G401 (cell line): ENCODE measurements at regions not wholly inside any gene's neighbourhood (a gene's known extent, or its start where the extent isn't known, plus 50 kb on each side); places are given as distances from the start of the nearest gene placed in this dataset.

ENCODE experiments used
- DNase-seq: peaks from one replicate; pipeline ENCODE4 v3.0.0-alpha.2; 2015; ENCODE audit warnings: low spot score
- in situ Hi-C: cut with HindIII; loops from 2 replicates; pipeline ENCODE4 v1.10.0; 2016; ENCODE audit warnings: low sequenced_read_pairs, mixed read lengths

GRCh38 chr13:62085337-62086229 lies 669.9 kb upstream of the PCDH20 start:
- DNase-seq: no peak
- in situ Hi-C loops: no loop called here

- in situ Hi-C loops: no loop called here
- DNase-seq: no peak
Observed at GRCh38 chr13:62084728-62085127, 669.1 kb upstream of the PCDH20 start.

GRCh38 chr13:62067821-62068220 lies 652.2 kb upstream of the PCDH20 start:
- in situ Hi-C loops: no loop called here
- no peak for DNase-seq

- in situ Hi-C loops: no loop called here
- DNase-seq: no peak
Observed at GRCh38 chr13:62065016-62065415, 649.4 kb upstream of the PCDH20 start.

GRCh38 chr13:62061751-62062150 lies 646.1 kb upstream of the PCDH20 start:
- DNase-seq: no peak
- in situ Hi-C loops: no loop called here

GRCh38 chr13:62060570-62060969 lies 644.9 kb upstream of the PCDH20 start:
- no peak for DNase-seq
- in situ Hi-C loops: no loop called here

- DNase-seq: no peak
- in situ Hi-C loops: no loop called here
Observed at GRCh38 chr13:62057286-62057685, 641.6 kb upstream of the PCDH20 start.

- DNase-seq: no peak
- in situ Hi-C loops: no loop called here
Observed at GRCh38 chr13:62049992-62050391, 634.3 kb upstream of the PCDH20 start.

GRCh38 chr13:62046512-62046911 lies 630.9 kb upstream of the PCDH20 start:
- in situ Hi-C loops: no loop called here
- no peak for DNase-seq

GRCh38 chr13:62043600-62043999 lies 628.0 kb upstream of the PCDH20 start:
- in situ Hi-C loops: no loop called here
- no peak for DNase-seq

- in situ Hi-C loops: no loop called here
- no peak for DNase-seq
Observed at GRCh38 chr13:62040806-62041205, 625.2 kb upstream of the PCDH20 start.

GRCh38 chr13:62040078-62040477 lies 624.4 kb upstream of the PCDH20 start:
- in situ Hi-C loops: no loop called here
- DNase-seq: no peak

GRCh38 chr13:62038214-62038613 lies 622.6 kb upstream of the PCDH20 start:
- no peak for DNase-seq
- in situ Hi-C loops: no loop called here

- no peak for DNase-seq
- in situ Hi-C loops: no loop called here
Observed at GRCh38 chr13:62035981-62036380, 620.3 kb upstream of the PCDH20 start.

GRCh38 chr13:62033934-62034333 lies 618.3 kb upstream of the PCDH20 start:
- in situ Hi-C loops: no loop called here
- DNase-seq: no peak

- in situ Hi-C loops: no loop called here
- DNase-seq: no peak
Observed at GRCh38 chr13:62022369-62022768, 606.7 kb upstream of the PCDH20 start.

- DNase-seq: no peak
- in situ Hi-C loops: no loop called here
Observed at GRCh38 chr13:62019858-62020257, 604.2 kb upstream of the PCDH20 start.

- peak; percentile 11 for DNase-seq
- in situ Hi-C loops: no loop called here
Observed at GRCh38 chr13:62014299-62014698, 598.6 kb upstream of the PCDH20 start.

GRCh38 chr13:62003452-62003851 lies 587.8 kb upstream of the PCDH20 start:
- in situ Hi-C loops: no loop called here
- DNase-seq: no peak

- DNase-seq: no peak
- in situ Hi-C loops: no loop called here
Observed at GRCh38 chr13:61994174-61994573, 578.5 kb upstream of the PCDH20 start.

GRCh38 chr13:61989978-61990377 lies 574.3 kb upstream of the PCDH20 start:
- in situ Hi-C loops: no loop called here
- no peak for DNase-seq
